Peyer's patch (tissue), 4 donors: ENCODE measurements at regions not wholly inside any gene's neighbourhood (a gene's known extent, or its start where the extent isn't known, plus 50 kb on each side); places are given as distances from the start of the nearest gene placed in this dataset.

Experiments used
- DNase-seq, 3 donors: peaks; one replicate each; pipeline ENCODE4 v3.0.0-alpha.2; 2017 to 2019
- H3K27ac ChIP-seq, 4 donors: fragments of 200-600 bp; sonication (generic); one replicate each; pipeline ENCODE4 v1.5.1; 2016 to 2019
- H3K27me3 ChIP-seq, 2 donors: fragments of 200-600 bp; sonication (generic); one replicate each; pipeline ENCODE4 v1.5.1; 2019
- H3K36me3 ChIP-seq, 3 donors: fragments of 200-600 bp; sonication (generic); one replicate each; pipeline ENCODE4 v1.5.1; 2016 to 2019
- H3K4me1 ChIP-seq, 4 donors: fragments of 200-600 bp; sonication (generic); one replicate each; pipeline ENCODE4 v1.5.1; 2016 to 2019
- H3K4me3 ChIP-seq, 4 donors: fragments of 200-600 bp; sonication (generic); 1 replicate in 3 of 4; 2 replicates in 1 of 4; pipeline ENCODE4 v1.5.1; 2016 to 2019; ENCODE audit warnings: mild to moderate bottlenecking in 1 of 4
- H3K9me3 ChIP-seq, 4 donors: fragments of 200-600 bp; sonication (generic); one replicate each; pipeline ENCODE4 v1.5.1; 2016 to 2019; ENCODE audit warnings: mild to moderate bottlenecking in 1 of 4
- CTCF ChIP-seq, 6 experiments: fragments of 450-650 bp in 4 of 6; fragments of 200-600 bp in 2 of 6; sonication (generic) in 1 of 6; IDR thresholded peaks; one replicate each; pipeline ENCODE4 v1.5.1; 2017 to 2019; ENCODE audit warnings: antibody characterized with exemption in 6 of 6, mild to moderate bottlenecking in 3 of 6, moderate library complexity in 1 of 6
- POLR2A ChIP-seq, 2 donors: fragments of 450-650 bp; IDR thresholded peaks; one replicate each; pipeline ENCODE4 v1.5.1; 2017; ENCODE audit warnings: antibody characterized with exemption in 2 of 2, mild to moderate bottlenecking in 2 of 2, moderate library complexity in 2 of 2

- no peak for TF ChIP-seq POLR2A (IDR thresholded peaks at IDR 0.05)
- TF ChIP-seq CTCF (IDR thresholded peaks at IDR 0.05) = peak; percentile 32 to 74 (median 60)
- Histone ChIP-seq H3K4me1 (peaks cover 0 to 8% (median 0%) of the 10 kb centered on the region in 4 donors), H3K4me3 (peak overlapping the region; percentile 27 to 48 (median 42)), H3K9me3 (no peaks in the 10 kb centered on the region), H3K27ac (peak overlapping the region in 1 of 4 donors; percentile 10), H3K36me3 (no peaks in the 10 kb centered on the region), H3K27me3 (no peaks in the 10 kb centered on the region)
- DNase-seq = peak; percentile 70 to 88 (median 83)
These were observed 177.6 kb downstream of the IGLL1 start for GRCh38 chr22:23402275-23403151.

- H3K4me3 ChIP-seq = peak overlapping the region; percentile 27 to 48 (median 42)
- peak overlapping the region in 1 of 4 donors; percentile 10 for H3K27ac ChIP-seq
- TF ChIP-seq POLR2A (IDR thresholded peaks at IDR 0.05) (no peak), CTCF (IDR thresholded peaks at IDR 0.05) (no peak)
- no peaks in the 10 kb centered on the region for H3K9me3 ChIP-seq
- peaks cover 0 to 8% (median 0%) of the 10 kb centered on the region in 4 donors for H3K4me1 ChIP-seq
- H3K36me3 ChIP-seq = no peaks in the 10 kb centered on the region
- H3K27me3 ChIP-seq = no peaks in the 10 kb centered on the region
- DNase-seq = peak in 1 of 3 donors; percentile 46
These were observed 178.2 kb downstream of the IGLL1 start for GRCh38 chr22:23401910-23402274.

GRCh38 chr22:23401111-23401909, 178.8 kb downstream of the IGLL1 start:
- no peak for TF ChIP-seq CTCF (IDR thresholded peaks at IDR 0.05)
- TF ChIP-seq POLR2A (IDR thresholded peaks at IDR 0.05) = no peak
- Histone ChIP-seq H3K27ac (no peak overlapping the region), H3K4me3 (peak overlapping the region in 1 of 4 donors; percentile 39), H3K36me3 (no peaks in the 10 kb centered on the region), H3K9me3 (no peaks in the 10 kb centered on the region), H3K4me1 (peaks cover 0 to 8% (median 0%) of the 10 kb centered on the region in 4 donors), H3K27me3 (no peaks in the 10 kb centered on the region)
- peak in 2 of 3 donors; percentile 37 to 41 for DNase-seq

GRCh38 chr22:23400286-23400981, 179.7 kb downstream of the IGLL1 start:
- TF ChIP-seq POLR2A (IDR thresholded peaks at IDR 0.05) (no peak), CTCF (IDR thresholded peaks at IDR 0.05) (no peak)
- DNase-seq = peak in 2 of 3 donors; percentile 41 to 43

More at GRCh38 chr22:23400286-23400981, 179.7 kb downstream of the IGLL1 start:
- H3K27me3 ChIP-seq = no peaks in the 10 kb centered on the region
- no peak overlapping the region for H3K27ac ChIP-seq
- H3K36me3 ChIP-seq = no peaks in the 10 kb centered on the region
- H3K4me1 ChIP-seq = peaks cover 0 to 8% (median 0%) of the 10 kb centered on the region in 4 donors
- no peak overlapping the region for H3K4me3 ChIP-seq
- no peaks in the 10 kb centered on the region for H3K9me3 ChIP-seq
